HCT116 (cell line): ENCODE measurements at regions not wholly inside any gene's neighbourhood (a gene's known extent, or its start where the extent isn't known, plus 50 kb on each side); places are given as distances from the start of the nearest gene placed in this dataset.

Experiments used
- ATAC-seq: fragments of 200-7000 bp; cut with Tn5 transposase; 2 replicates; pipeline ENCODE4 v1.9.1; 2020; ENCODE audit warnings: mild to moderate bottlenecking, moderate library complexity
- BruUV-seq: library from RNA; stranded (reverse); fragments of 400-500 nt; replicated peaks from 2 replicates; lab custom pipeline; 2021; lab: Mats Ljungman, UMichigan
- CTCF ChIA-PET: fragments of 300-600 bp; sonication (Branson Sonifier 250); formaldehyde crosslinking; loops from one replicate; lab custom pipeline; 2021; ENCODE audit warnings: antibody characterized with exemption; lab: Charles Lee
- POLR2A ChIA-PET: fragments of 300-600, 350-600 bp; sonication (Branson Sonifier 250); formaldehyde crosslinking; loops from one replicate; lab custom pipeline; 2021; ENCODE audit warnings: antibody characterized with exemption; lab: Charles Lee
- RAD21 ChIA-PET, 2 experiments: fragments of 300-600 bp; sonication (Branson Sonifier 250); formaldehyde crosslinking; loops; one replicate each; lab custom pipeline; 2023; ENCODE audit warnings: low total read pairs in 2 of 2; ENCODE audit not compliant: uncharacterized antibody in 2 of 2, unreplicated experiment in 2 of 2, low non-redundant PET in 1 of 2; lab: Charles Lee
- DNase-seq: peaks from one replicate; pipeline ENCODE4 v3.0.0-alpha.2; 2010; ENCODE audit warnings: low read depth, low spot score
- H2AFZ ChIP-seq: fragments of 200-600 bp; shearing (Covaris generic), sonication (generic); 2 replicates; pipeline ENCODE4 v1.6.1; 2017; ENCODE audit warnings: low read depth, mixed run types, mixed read lengths, antibody characterized with exemption, low read length; ENCODE audit not compliant: poor library complexity, severe bottlenecking
- H3K27ac ChIP-seq: 2 replicates; pipeline ENCODE4 v1.5.1; 2012; ENCODE audit warnings: low read depth, low read length
- H3K27me3 ChIP-seq: fragments of 200-600 bp; sonication (generic); 2 replicates; pipeline ENCODE4 v1.6.1; 2016; ENCODE audit warnings: mixed run types, low read length, mixed read lengths; ENCODE audit not compliant: insufficient read depth
- H3K36me3 ChIP-seq, 2 experiments: fragments of 200-500 bp in 1 of 2; fragments of 200-600 bp in 1 of 2; sonication (Bioruptor generic) in 1 of 2; sonication (generic) in 1 of 2; 2 replicates each; pipeline versions ENCODE4 v1.5.1 to v1.6.1; 2014 to 2016; ENCODE audit warnings: low read length in 2 of 2, inconsistent platforms in 1 of 2, mixed read lengths in 1 of 2, mixed run types in 1 of 2; ENCODE audit not compliant: insufficient read depth in 2 of 2, control insufficient read depth in 1 of 2
- H3K4me1 ChIP-seq, 2 experiments: fragments of 200-600 bp in 1 of 2; sonication (generic) in 1 of 2; 2 replicates each; pipeline versions ENCODE4 v1.5.1 to v1.6.1; 2012 to 2017; ENCODE audit warnings: low read length in 2 of 2, inconsistent platforms in 1 of 2, mild to moderate bottlenecking in 1 of 2, mixed read lengths in 1 of 2, mixed run types in 1 of 2, moderate library complexity in 1 of 2; ENCODE audit not compliant: insufficient read depth in 2 of 2, control insufficient read depth in 1 of 2
- H3K4me2 ChIP-seq: fragments of 200-600 bp; sonication (generic); 2 replicates; pipeline ENCODE4 v1.6.1; 2017; ENCODE audit warnings: mixed run types, low read length, mixed read lengths
- H3K4me3 ChIP-seq, 2 experiments: fragments of 200-600 bp in 1 of 2; sonication (generic) in 1 of 2; replicated peaks in 1 of 2; 2 replicates each; pipeline ENCODE4 v1.5.1; 2011 to 2016; ENCODE audit warnings: low read length in 2 of 2, control low read depth in 1 of 2, low read depth in 1 of 2, mild to moderate bottlenecking in 1 of 2, mixed read lengths in 1 of 2, mixed run types in 1 of 2
- H3K79me2 ChIP-seq: fragments of 200-600 bp; sonication (generic); 2 replicates; pipeline ENCODE4 v1.6.1; 2017; ENCODE audit warnings: mild to moderate bottlenecking, mixed run types, low read length, moderate library complexity, mixed read lengths; ENCODE audit not compliant: insufficient read depth
- H3K9ac ChIP-seq: fragments of 200-600 bp; sonication (generic); 2 replicates; pipeline ENCODE4 v1.6.1; 2016; ENCODE audit warnings: low read length, mixed read lengths
- H3K9me2 ChIP-seq: fragments of 200-600 bp; sonication (generic), shearing (Covaris generic); 2 replicates; pipeline ENCODE4 v1.6.1; 2017; ENCODE audit warnings: mixed run types, mild to moderate bottlenecking, moderate library complexity; ENCODE audit not compliant: insufficient read depth
- H3K9me3 ChIP-seq, 2 experiments: fragments of 200-500 bp in 1 of 2; fragments of 200-600 bp in 1 of 2; sonication (Bioruptor generic) in 1 of 2; sonication (generic) in 1 of 2; 2 replicates each; pipeline ENCODE4 v1.6.1; 2014 to 2017; ENCODE audit warnings: low read length in 2 of 2, mixed read lengths in 2 of 2, inconsistent platforms in 1 of 2, low read depth in 1 of 2, mild to moderate bottlenecking in 1 of 2, mixed run types in 1 of 2, moderate library complexity in 1 of 2; ENCODE audit not compliant: control insufficient read depth in 1 of 2, insufficient read depth in 1 of 2
- H4K20me1 ChIP-seq: fragments of 200-600 bp; sonication (generic), shearing (Covaris generic); 2 replicates; pipeline ENCODE4 v1.6.1; 2017; ENCODE audit warnings: mixed run types, mild to moderate bottlenecking, moderate library complexity; ENCODE audit not compliant: insufficient read depth
- CTCF ChIP-seq, 3 experiments: fragments of 200-600 bp in 1 of 3; sonication (generic) in 1 of 3; IDR thresholded peaks in 2 of 3; conservative IDR thresholded peaks in 1 of 3; 2 replicates each; pipeline ENCODE4 v1.5.1; 2012 to 2017; ENCODE audit warnings: low read depth in 2 of 3, low read length in 2 of 3, antibody characterized with exemption in 1 of 3, borderline replicate concordance in 1 of 3, control low read depth in 1 of 3, mild to moderate bottlenecking in 1 of 3, mixed read lengths in 1 of 3, mixed run types in 1 of 3, moderate library complexity in 1 of 3; ENCODE audit not compliant: insufficient read depth in 1 of 3
- ELF1 ChIP-seq: IDR thresholded peaks from 2 replicates; pipeline ENCODE4 v1.6.1; 2012; ENCODE audit warnings: low read depth, borderline replicate concordance
- EZH2phosphoT487 ChIP-seq: fragments of 200-600 bp; IDR thresholded peaks from 2 replicates; pipeline ENCODE4 v1.6.1; 2018; ENCODE audit warnings: antibody characterized with exemption, borderline replicate concordance
- SIN3A ChIP-seq: IDR thresholded peaks from 2 replicates; pipeline ENCODE4 v1.6.1; 2012; ENCODE audit warnings: low read depth
- TCF7L2 ChIP-seq: IDR thresholded peaks from 2 replicates; pipeline ENCODE4 v1.7.0; 2011; ENCODE audit warnings: borderline replicate concordance, inconsistent platforms; ENCODE audit not compliant: insufficient read depth, insufficient read length; ENCODE audit errors: extremely low read depth
- YY1 ChIP-seq: IDR thresholded peaks from 2 replicates; pipeline ENCODE4 v1.6.1; 2011; ENCODE audit warnings: low read length, low read depth, moderate library complexity, mild to moderate bottlenecking; ENCODE audit not compliant: insufficient replicate concordance; ENCODE audit errors: extremely low read depth
- ZNF274 ChIP-seq: fragments of 200-500 bp; sonication (Bioruptor generic); IDR thresholded peaks from 2 replicates; pipeline ENCODE4 v1.6.1; 2014; ENCODE audit warnings: mild to moderate bottlenecking, low read depth, low read length, inconsistent platforms
- intact Hi-C: fragments of 100-400 bp; cut with micrococcal nuclease; formaldehyde crosslinking; loops from 2 replicates; pipeline ENCODE4 v1.10.0; 2022
- TF ChIP-seq, protein P1 (sequence below): IDR thresholded peaks from 2 replicates; pipeline ENCODE4 v1.6.1; 2012
- TF ChIP-seq, protein P2 (sequence below): IDR thresholded peaks from 2 replicates; pipeline ENCODE4 v1.6.1; 2011; ENCODE audit warnings: mild to moderate bottlenecking, low read length, moderate library complexity; ENCODE audit not compliant: insufficient replicate concordance; ENCODE audit errors: extremely low read depth
- TF ChIP-seq, protein P3 (sequence below): IDR thresholded peaks from 2 replicates; pipeline ENCODE4 v1.6.1; 2012; ENCODE audit warnings: low read depth

GRCh38 chr12:86787419-86787818, 531.2 kb upstream of the MGAT4C start:
- Histone ChIP-seq H3K9ac (no peak overlapping the region), H4K20me1 (no peaks in the 10 kb centered on the region), H2AFZ (no peak overlapping the region), H3K4me3 (no peak overlapping the region), H3K4me1 (no peaks in the 10 kb centered on the region), H3K79me2 (no peaks in the 10 kb centered on the region), H3K27ac (no peak overlapping the region), H3K36me3 (no peaks in the 10 kb centered on the region), H3K27me3 (no peaks in the 10 kb centered on the region)
- intact Hi-C loops: no loop called here
- ATAC-seq: no peak
- BruUV-seq: no TSS peak
- TF ChIP-seq EZH2phosphoT487 (no peak), YY1 (no peak), TCF7L2 (no peak), CTCF (IDR thresholded peaks at IDR 0.05 in 2 of 3, conservative IDR thresholded peaks at IDR 0.05 in 1 of 3; ENCODE audit: borderline replicate concordance in 1 of 3, insufficient read depth in 1 of 3, low read depth in 2 of 3, low read length in 2 of 3) (no peak), ZNF274 (no peak), SIN3A (no peak), ELF1 (no peak)
- TF ChIP-seq, protein P1, sequence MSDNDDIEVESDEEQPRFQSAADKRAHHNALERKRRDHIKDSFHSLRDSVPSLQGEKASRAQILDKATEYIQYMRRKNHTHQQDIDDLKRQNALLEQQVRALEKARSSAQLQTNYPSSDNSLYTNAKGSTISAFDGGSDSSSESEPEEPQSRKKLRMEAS: no peak
- TF ChIP-seq, protein P2, sequence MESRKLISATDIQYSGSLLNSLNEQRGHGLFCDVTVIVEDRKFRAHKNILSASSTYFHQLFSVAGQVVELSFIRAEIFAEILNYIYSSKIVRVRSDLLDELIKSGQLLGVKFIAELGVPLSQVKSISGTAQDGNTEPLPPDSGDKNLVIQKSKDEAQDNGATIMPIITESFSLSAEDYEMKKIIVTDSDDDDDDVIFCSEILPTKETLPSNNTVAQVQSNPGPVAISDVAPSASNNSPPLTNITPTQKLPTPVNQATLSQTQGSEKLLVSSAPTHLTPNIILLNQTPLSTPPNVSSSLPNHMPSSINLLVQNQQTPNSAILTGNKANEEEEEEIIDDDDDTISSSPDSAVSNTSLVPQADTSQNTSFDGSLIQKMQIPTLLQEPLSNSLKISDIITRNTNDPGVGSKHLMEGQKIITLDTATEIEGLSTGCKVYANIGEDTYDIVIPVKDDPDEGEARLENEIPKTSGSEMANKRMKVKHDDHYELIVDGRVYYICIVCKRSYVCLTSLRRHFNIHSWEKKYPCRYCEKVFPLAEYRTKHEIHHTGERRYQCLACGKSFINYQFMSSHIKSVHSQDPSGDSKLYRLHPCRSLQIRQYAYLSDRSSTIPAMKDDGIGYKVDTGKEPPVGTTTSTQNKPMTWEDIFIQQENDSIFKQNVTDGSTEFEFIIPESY: no peak
- TF ChIP-seq, protein P3, sequence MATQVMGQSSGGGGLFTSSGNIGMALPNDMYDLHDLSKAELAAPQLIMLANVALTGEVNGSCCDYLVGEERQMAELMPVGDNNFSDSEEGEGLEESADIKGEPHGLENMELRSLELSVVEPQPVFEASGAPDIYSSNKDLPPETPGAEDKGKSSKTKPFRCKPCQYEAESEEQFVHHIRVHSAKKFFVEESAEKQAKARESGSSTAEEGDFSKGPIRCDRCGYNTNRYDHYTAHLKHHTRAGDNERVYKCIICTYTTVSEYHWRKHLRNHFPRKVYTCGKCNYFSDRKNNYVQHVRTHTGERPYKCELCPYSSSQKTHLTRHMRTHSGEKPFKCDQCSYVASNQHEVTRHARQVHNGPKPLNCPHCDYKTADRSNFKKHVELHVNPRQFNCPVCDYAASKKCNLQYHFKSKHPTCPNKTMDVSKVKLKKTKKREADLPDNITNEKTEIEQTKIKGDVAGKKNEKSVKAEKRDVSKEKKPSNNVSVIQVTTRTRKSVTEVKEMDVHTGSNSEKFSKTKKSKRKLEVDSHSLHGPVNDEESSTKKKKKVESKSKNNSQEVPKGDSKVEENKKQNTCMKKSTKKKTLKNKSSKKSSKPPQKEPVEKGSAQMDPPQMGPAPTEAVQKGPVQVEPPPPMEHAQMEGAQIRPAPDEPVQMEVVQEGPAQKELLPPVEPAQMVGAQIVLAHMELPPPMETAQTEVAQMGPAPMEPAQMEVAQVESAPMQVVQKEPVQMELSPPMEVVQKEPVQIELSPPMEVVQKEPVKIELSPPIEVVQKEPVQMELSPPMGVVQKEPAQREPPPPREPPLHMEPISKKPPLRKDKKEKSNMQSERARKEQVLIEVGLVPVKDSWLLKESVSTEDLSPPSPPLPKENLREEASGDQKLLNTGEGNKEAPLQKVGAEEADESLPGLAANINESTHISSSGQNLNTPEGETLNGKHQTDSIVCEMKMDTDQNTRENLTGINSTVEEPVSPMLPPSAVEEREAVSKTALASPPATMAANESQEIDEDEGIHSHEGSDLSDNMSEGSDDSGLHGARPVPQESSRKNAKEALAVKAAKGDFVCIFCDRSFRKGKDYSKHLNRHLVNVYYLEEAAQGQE: no peak
- TF ChIP-seq, all 23 proteins: peak for 0
- Histone ChIP-seq H3K9me3 (no peaks in the 10 kb centered on the region), H3K4me2 (no peak overlapping the region), H3K9me2 (no peaks in the 10 kb centered on the region)
- POLR2A ChIA-PET: no interaction called here
- RAD21 ChIA-PET: no interaction called here
- DNase-seq: no peak
- CTCF ChIA-PET: no interaction called here
